ENCODE measurements at regions not wholly inside any gene's neighbourhood (a gene's known extent, or its start where the extent isn't known, plus 50 kb on each side); places are given as distances from the start of the nearest gene placed in this dataset.

- TF ChIP-seq POLR2AphosphoS5 (IDR thresholded peaks at IDR 0.05) (no peak), CTCF (IDR thresholded peaks at IDR 0.05) (no peak), POLR2A (IDR thresholded peaks at IDR 0.05) (no peak)
Observed at GRCh38 chr10:29703271-29703670, 68.5 kb upstream of the SVIL start.
